ENCODE measurements at regions not wholly inside any gene's neighbourhood (a gene's known extent, or its start where the extent isn't known, plus 50 kb on each side); places are given as distances from the start of the nearest gene placed in this dataset.
A peak's percentile ranks its signal among the peaks of the same experiment; 100 is the strongest.

DNA sequence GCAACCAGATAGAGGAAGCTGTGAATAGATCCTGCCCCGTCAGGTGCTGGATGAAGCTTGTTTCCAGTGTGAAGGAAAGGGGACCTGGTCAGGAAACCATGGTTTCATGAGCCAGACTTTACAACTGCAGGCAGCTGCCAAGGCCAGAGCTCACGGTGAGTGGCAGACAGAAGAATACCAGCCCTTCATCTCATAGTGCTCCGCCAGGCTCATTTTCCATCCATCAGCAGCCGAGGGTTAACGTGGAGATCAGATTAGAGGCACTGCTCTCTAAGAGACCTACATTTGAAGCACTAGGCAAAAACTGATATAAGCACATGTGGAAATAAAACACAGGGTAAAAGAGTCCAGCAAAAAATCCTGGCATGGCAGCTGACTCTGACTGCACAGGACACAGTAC, 172.4 kb downstream of the CD24 start:
- intact Hi-C loops (cut with DNase I): no loop called here
- DNase-seq: no peak
- H3K9me3 ChIP-seq: no peaks in the 10 kb centered on the region
- H3K4me1 ChIP-seq: peaks cover 22 to 38% of the 10 kb centered on the region in 2 donors
- H3K4me3 ChIP-seq (replicated peaks in 1 of 3): no peak overlapping the region
- no peak overlapping the region for H3K27ac ChIP-seq
- no peaks in the 10 kb centered on the region for H3K36me3 ChIP-seq
- TF ChIP-seq, protein P1, sequence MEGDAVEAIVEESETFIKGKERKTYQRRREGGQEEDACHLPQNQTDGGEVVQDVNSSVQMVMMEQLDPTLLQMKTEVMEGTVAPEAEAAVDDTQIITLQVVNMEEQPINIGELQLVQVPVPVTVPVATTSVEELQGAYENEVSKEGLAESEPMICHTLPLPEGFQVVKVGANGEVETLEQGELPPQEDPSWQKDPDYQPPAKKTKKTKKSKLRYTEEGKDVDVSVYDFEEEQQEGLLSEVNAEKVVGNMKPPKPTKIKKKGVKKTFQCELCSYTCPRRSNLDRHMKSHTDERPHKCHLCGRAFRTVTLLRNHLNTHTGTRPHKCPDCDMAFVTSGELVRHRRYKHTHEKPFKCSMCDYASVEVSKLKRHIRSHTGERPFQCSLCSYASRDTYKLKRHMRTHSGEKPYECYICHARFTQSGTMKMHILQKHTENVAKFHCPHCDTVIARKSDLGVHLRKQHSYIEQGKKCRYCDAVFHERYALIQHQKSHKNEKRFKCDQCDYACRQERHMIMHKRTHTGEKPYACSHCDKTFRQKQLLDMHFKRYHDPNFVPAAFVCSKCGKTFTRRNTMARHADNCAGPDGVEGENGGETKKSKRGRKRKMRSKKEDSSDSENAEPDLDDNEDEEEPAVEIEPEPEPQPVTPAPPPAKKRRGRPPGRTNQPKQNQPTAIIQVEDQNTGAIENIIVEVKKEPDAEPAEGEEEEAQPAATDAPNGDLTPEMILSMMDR (IDR thresholded peaks at IDR 0.05): no peak
- TF ChIP-seq POLR2A (IDR thresholded peaks at IDR 0.05): no peak
- H3K27me3 ChIP-seq: no peaks in the 10 kb centered on the region
- WGBS, 2 donors: 66 to 77% methylated on average over 5 of the region's 5 CpGs

DNA sequence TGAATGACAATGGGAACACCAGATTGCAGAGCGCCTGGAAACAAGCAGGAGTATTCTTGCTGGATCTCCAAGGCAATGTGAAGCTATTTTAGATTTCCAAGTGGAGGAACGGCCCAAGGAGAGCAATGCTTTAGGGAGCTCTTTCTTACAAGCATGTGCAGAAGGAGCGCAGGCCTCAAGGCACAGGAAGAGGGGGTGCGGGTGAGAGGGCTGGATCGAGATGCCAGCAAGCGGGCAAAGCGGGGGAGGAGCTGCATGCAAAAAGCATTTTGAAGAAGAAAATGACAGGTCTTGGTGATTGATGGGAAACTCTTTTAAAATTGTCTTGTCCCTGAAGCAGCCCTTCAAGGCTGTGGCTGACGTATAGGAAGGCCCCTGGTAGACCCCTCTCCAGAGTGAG, 171.9 kb downstream of the QRSL1 start:
- peaks cover 22 to 42% of the 10 kb centered on the region in 2 donors for H3K4me1 ChIP-seq
- no peak overlapping the region for H3K4me3 ChIP-seq (replicated peaks in 1 of 3)
- no peaks in the 10 kb centered on the region for H3K9me3 ChIP-seq
- 94 to 96% methylated on average over 8 of the region's 8 CpGs for WGBS, 2 donors
- H3K27ac ChIP-seq: no peak overlapping the region
- no peak for TF ChIP-seq POLR2A (IDR thresholded peaks at IDR 0.05)
- TF ChIP-seq, protein P1 (IDR thresholded peaks at IDR 0.05): no peak
- intact Hi-C loops (cut with DNase I): no loop called here
- no peaks in the 10 kb centered on the region for H3K36me3 ChIP-seq
- DNase-seq: no peak
- H3K27me3 ChIP-seq: no peaks in the 10 kb centered on the region

DNA sequence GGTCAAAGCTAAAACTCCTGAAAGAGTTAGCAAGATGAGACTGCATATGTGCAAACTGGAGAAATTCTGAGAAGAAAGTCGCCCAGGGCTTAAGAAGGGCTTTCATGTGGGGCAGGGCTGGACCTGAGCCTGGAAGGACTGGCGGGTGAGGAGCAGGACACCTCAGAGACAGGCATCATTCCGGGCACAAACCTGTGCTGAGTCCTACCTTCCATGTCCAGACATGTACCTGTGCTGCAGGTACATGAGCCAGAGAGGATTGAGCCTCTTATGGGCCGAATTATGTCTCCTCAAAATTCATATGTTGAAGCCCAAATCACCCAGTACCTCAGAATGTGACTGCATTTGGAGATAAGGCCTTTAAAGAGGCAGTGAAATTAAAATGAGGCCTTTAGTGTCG, 171.0 kb downstream of the QRSL1 start:
- Histone ChIP-seq H3K4me1 (peaks cover 22 to 42% of the 10 kb centered on the region in 2 donors), H3K27me3 (no peaks in the 10 kb centered on the region), H3K27ac (no peak overlapping the region), H3K9me3 (no peaks in the 10 kb centered on the region), H3K4me3 (replicated peaks in 1 of 3) (no peak overlapping the region), H3K36me3 (no peaks in the 10 kb centered on the region)
- intact Hi-C loops (cut with DNase I): no loop called here
- DNase-seq: no peak
- no peak for TF ChIP-seq POLR2A (IDR thresholded peaks at IDR 0.05)
- TF ChIP-seq, protein P1 (IDR thresholded peaks at IDR 0.05): no peak
- 92 to 96% methylated on average over 4 to 5 of the region's 5 CpGs for WGBS, 2 donors

DNA sequence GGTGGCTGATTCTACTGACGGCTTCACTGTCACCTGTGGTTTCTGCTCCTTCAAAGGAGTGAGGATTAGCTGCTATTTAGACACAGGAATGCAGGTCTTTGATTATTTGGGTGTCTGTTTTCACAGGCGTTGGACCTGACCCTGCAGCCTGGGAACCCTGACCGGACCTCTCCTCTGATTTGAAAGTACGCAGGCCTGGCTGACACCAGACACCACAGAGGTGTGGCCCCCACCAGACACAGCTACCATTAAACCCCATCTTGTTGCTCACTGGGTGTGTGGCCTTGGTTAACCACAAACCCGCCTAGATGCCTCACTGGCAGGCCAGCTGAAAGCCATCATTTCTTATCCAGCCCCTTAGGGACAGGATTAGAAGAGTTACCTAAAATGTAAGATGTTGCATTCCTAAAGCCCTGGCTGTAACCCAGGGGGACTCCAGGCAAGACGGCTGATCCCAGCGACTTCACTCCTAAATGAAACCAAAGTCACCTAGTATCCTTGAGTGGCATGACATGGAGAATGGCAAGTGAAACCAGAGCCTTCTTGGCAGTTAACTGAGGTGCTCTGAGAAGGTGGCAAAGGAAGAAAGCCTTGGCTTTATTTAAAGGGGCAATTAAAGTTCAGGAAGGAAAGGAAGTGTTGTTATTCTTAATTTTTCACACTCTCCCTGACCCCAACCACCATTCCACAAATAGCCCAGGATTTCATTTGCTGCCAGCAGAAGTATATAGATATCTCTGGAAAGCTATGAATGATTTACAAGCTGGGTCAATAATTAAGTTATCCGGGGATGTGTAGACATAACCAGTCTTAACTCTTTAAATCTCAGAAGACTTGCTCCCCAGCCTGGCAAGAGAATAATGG, 169.9 kb downstream of the QRSL1 start:
- no peaks in the 10 kb centered on the region for H3K9me3 ChIP-seq
- no peak for TF ChIP-seq POLR2A (IDR thresholded peaks at IDR 0.05)
- TF ChIP-seq, protein P1 (IDR thresholded peaks at IDR 0.05): no peak
- no peaks in the 10 kb centered on the region for H3K36me3 ChIP-seq
- no peaks in the 10 kb centered on the region for H3K27me3 ChIP-seq
- H3K4me3 ChIP-seq (replicated peaks in 1 of 3): no peak overlapping the region
- intact Hi-C loops (cut with DNase I): no loop called here
- peaks cover 17 to 37% of the 10 kb centered on the region in 2 donors for H3K4me1 ChIP-seq
- 57 to 63% methylated on average over 8 of the region's 8 CpGs for WGBS, 2 donors
- peak overlapping the region; percentile 76 to 95 (median 84) for H3K27ac ChIP-seq
- peak; percentile 45 to 70 for DNase-seq

DNA sequence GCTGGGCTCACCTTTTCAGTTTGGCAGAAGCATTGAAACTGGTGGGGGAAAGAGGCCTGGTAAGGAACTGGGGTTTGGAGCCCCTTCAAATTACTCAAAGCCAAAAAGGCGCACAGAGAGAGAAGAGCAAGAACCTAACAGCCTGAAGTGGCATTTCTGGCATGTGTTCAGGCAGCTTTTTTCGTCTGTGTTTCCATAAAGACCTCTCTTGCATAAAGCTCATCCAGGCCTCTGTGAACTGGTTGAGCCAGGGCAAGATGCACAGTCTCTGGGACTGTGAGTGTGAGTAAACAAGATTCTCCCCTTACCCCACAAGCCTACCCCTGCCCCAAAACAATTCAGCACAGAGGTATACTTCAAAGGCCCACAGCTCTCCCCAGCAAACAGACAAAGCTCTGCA, 167.8 kb downstream of the QRSL1 start:
- peaks cover 17 to 29% of the 10 kb centered on the region in 2 donors for H3K4me1 ChIP-seq
- no peaks in the 10 kb centered on the region for H3K36me3 ChIP-seq
- intact Hi-C loops (cut with DNase I): no loop called here
- peak; percentile 82 to 84 for DNase-seq
- WGBS, 2 donors: 29 to 38% methylated on average over 2 of the region's 2 CpGs
- H3K27me3 ChIP-seq: no peaks in the 10 kb centered on the region
- H3K4me3 ChIP-seq (replicated peaks in 1 of 3): no peak overlapping the region
- TF ChIP-seq, protein P1 (IDR thresholded peaks at IDR 0.05): no peak
- peak in 1 of 2 donors; percentile 37 for TF ChIP-seq POLR2A (IDR thresholded peaks at IDR 0.05)
- H3K27ac ChIP-seq: peak overlapping the region; percentile 76 to 95 (median 84)
- no peaks in the 10 kb centered on the region for H3K9me3 ChIP-seq

All from thyroid gland (tissue), 4 donors.